ENCODE measurements at regions not wholly inside any gene's neighbourhood (a gene's known extent, or its start where the extent isn't known, plus 50 kb on each side); places are given as distances from the start of the nearest gene placed in this dataset.

- intact Hi-C loops (cut with DNase I): no loop called here
- Histone ChIP-seq H3K27ac (no peak overlapping the region), H3K4me3 (no peak overlapping the region), H3K36me3 (ENCODE audit: insufficient read depth in 1 of 2, low read depth in 1 of 2) (no peaks in the 10 kb centered on the region), H3K27me3 (ENCODE audit: insufficient read depth in 3 of 3, low read length in 2 of 3) (no peaks in the 10 kb centered on the region), H3K9me3 (no peaks in the 10 kb centered on the region), H3K4me1 (no peaks in the 10 kb centered on the region)
- no peak for DNase-seq
- no peak for ATAC-seq
- WGBS, 3 donors: 84 to 90% (median 89%) methylated on average over 3 of the region's 3 CpGs
- TF ChIP-seq CTCF (IDR thresholded peaks at IDR 0.05): no peak
Observed at GRCh38 chr16:76749780-76750375, 441.1 kb upstream of the MON1B start.

GRCh38 chr16:76755496-76755895 lies 435.5 kb upstream of the MON1B start:
- no peaks in the 10 kb centered on the region for H3K4me1 ChIP-seq
- DNase-seq (no peak), ATAC-seq (no peak)
- H3K27me3 ChIP-seq (ENCODE audit: insufficient read depth in 3 of 3, low read length in 2 of 3): no peaks in the 10 kb centered on the region
- H3K4me3 ChIP-seq: no peak overlapping the region
- TF ChIP-seq CTCF (IDR thresholded peaks at IDR 0.05): no peak
- intact Hi-C loops (cut with DNase I): no loop called here
- H3K9me3 ChIP-seq: no peaks in the 10 kb centered on the region
- no peak overlapping the region for H3K27ac ChIP-seq
- WGBS, 3 donors: 54 to 70% (median 66%) methylated on average over 3 of the region's 3 CpGs
- no peaks in the 10 kb centered on the region for H3K36me3 ChIP-seq (ENCODE audit: insufficient read depth in 1 of 2, low read depth in 1 of 2)

- H3K36me3 ChIP-seq (ENCODE audit: insufficient read depth in 1 of 2, low read depth in 1 of 2): no peaks in the 10 kb centered on the region
- DNase-seq (no peak), ATAC-seq (no peak)
- no peaks in the 10 kb centered on the region for H3K27me3 ChIP-seq (ENCODE audit: insufficient read depth in 3 of 3, low read length in 2 of 3)
- no peaks in the 10 kb centered on the region for H3K9me3 ChIP-seq
- no peak overlapping the region for H3K27ac ChIP-seq
- no peak overlapping the region for H3K4me3 ChIP-seq
- no peaks in the 10 kb centered on the region for H3K4me1 ChIP-seq
- TF ChIP-seq CTCF (IDR thresholded peaks at IDR 0.05): no peak
- intact Hi-C loops (cut with DNase I): no loop called here
Observed at GRCh38 chr16:76756423-76756822, 434.6 kb upstream of the MON1B start.

GRCh38 chr16:76756951-76757350 lies 434.0 kb upstream of the MON1B start:
- no peak for TF ChIP-seq CTCF (IDR thresholded peaks at IDR 0.05)
- no peak overlapping the region for H3K27ac ChIP-seq
- ATAC-seq: no peak
- no peaks in the 10 kb centered on the region for H3K27me3 ChIP-seq (ENCODE audit: insufficient read depth in 3 of 3, low read length in 2 of 3)
- no peaks in the 10 kb centered on the region for H3K36me3 ChIP-seq (ENCODE audit: insufficient read depth in 1 of 2, low read depth in 1 of 2)
- intact Hi-C loops (cut with DNase I): no loop called here
- H3K4me3 ChIP-seq: no peak overlapping the region
- no peaks in the 10 kb centered on the region for H3K4me1 ChIP-seq
- H3K9me3 ChIP-seq: no peaks in the 10 kb centered on the region
- no peak for DNase-seq

GRCh38 chr16:76766538-76766937 lies 424.5 kb upstream of the MON1B start:
- intact Hi-C loops (cut with DNase I): no loop called here
- no peak for ATAC-seq
- no peak overlapping the region for H3K4me3 ChIP-seq

More at GRCh38 chr16:76766538-76766937, 424.5 kb upstream of the MON1B start:
- no peak for DNase-seq
- Histone ChIP-seq H3K27ac (no peak overlapping the region), H3K36me3 (ENCODE audit: insufficient read depth in 1 of 2, low read depth in 1 of 2) (no peaks in the 10 kb centered on the region), H3K4me1 (no peaks in the 10 kb centered on the region), H3K27me3 (ENCODE audit: insufficient read depth in 3 of 3, low read length in 2 of 3) (no peaks in the 10 kb centered on the region), H3K9me3 (peaks cover 7% of the 10 kb centered on the region)
- no peak for TF ChIP-seq CTCF (IDR thresholded peaks at IDR 0.05)
